ENCODE measurements at regions not wholly inside any gene's neighbourhood (a gene's known extent, or its start where the extent isn't known, plus 50 kb on each side); places are given as distances from the start of the nearest gene placed in this dataset.
"Not testable (repeated sequence)": the region's sequence is repeated elsewhere in the genome, so short reads cannot be mapped to it uniquely, and the experiment has no call there.

DNA sequence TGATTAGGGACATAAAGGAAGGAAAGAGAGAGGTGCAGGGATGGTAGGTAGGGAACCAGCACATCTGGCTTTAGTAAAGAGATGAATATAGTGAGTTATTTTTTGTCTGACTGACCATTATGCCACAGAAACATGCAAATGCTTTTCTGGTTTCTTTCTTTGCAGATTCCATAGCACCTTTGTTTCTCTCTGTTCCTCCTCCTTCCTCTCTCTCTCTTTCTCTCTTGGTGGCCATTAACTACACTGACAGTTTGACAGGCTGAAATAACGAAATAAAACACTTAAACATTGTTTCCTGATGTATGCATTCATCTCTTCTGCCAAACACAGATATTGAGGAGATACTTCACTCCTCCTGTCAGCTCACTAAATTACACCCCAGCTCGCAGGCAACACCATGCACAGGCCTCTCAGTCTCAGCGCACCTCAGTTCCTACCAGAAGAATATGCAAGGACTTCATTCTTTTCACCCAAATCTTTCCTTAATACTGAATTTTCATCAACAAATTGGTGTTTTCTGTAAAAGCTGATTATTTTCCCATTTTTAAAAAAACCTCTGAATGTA lies 406.9 kb upstream of the SOX5 start:
- H3K9me3 ChIP-seq, result no peaks in the 10 kb centered on the region
- no peak overlapping the region for H3K4me3 ChIP-seq
- peaks cover 0 to 21% (median 3%) of the 10 kb centered on the region in 4 donors for H3K4me1 ChIP-seq
- no peak overlapping the region for H3K27ac ChIP-seq
- TF ChIP-seq POLR2A (IDR thresholded peaks at IDR 0.05) (no peak), EP300 (IDR thresholded peaks at IDR 0.05) (no peak)
- TF ChIP-seq, protein P1, sequence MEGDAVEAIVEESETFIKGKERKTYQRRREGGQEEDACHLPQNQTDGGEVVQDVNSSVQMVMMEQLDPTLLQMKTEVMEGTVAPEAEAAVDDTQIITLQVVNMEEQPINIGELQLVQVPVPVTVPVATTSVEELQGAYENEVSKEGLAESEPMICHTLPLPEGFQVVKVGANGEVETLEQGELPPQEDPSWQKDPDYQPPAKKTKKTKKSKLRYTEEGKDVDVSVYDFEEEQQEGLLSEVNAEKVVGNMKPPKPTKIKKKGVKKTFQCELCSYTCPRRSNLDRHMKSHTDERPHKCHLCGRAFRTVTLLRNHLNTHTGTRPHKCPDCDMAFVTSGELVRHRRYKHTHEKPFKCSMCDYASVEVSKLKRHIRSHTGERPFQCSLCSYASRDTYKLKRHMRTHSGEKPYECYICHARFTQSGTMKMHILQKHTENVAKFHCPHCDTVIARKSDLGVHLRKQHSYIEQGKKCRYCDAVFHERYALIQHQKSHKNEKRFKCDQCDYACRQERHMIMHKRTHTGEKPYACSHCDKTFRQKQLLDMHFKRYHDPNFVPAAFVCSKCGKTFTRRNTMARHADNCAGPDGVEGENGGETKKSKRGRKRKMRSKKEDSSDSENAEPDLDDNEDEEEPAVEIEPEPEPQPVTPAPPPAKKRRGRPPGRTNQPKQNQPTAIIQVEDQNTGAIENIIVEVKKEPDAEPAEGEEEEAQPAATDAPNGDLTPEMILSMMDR (IDR thresholded peaks at IDR 0.05), result no peak
- 82 to 93% methylated on average over 3 of the region's 3 CpGs for WGBS, 2 donors
- DNase-seq (ENCODE audit: low spot score in 2 of 2), result no peak
- H3K27me3 ChIP-seq, result no peaks in the 10 kb centered on the region
- no peaks in the 10 kb centered on the region for H3K36me3 ChIP-seq

DNA sequence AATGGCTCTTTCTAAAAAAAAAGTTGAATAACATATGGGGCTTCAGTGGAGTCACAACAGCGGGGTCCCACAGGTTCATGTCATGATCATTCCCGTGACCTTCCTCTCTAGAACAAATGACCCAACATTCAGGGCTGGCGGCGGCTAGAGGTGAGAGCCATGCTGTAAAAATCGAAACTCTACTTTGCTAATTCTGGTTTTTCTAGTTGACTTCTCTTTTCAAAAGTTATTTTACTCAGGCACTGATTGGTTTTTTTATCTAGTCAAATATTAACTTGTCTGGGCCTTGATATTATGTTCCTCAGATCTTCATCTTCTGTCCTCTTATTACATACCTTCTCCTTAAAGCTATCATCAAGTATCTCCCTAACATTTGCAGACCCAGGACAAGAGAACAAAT lies 402.9 kb upstream of the SOX5 start:
- peaks cover 0 to 3% (median 0%) of the 10 kb centered on the region in 4 donors for H3K9me3 ChIP-seq
- TF ChIP-seq, protein P1 (IDR thresholded peaks at IDR 0.05), result no peak
- TF ChIP-seq EP300 (IDR thresholded peaks at IDR 0.05) (no peak), POLR2A (IDR thresholded peaks at IDR 0.05) (no peak)
- H3K4me1 ChIP-seq, result no peaks in the 10 kb centered on the region
- no peaks in the 10 kb centered on the region for H3K27me3 ChIP-seq
- H3K36me3 ChIP-seq, result no peaks in the 10 kb centered on the region
- 87 to 94% methylated on average over 5 of the region's 5 CpGs for WGBS, 2 donors
- no peak overlapping the region for H3K27ac ChIP-seq
- no peak for DNase-seq (ENCODE audit: low spot score in 2 of 2)
- H3K4me3 ChIP-seq, result no peak overlapping the region

DNA sequence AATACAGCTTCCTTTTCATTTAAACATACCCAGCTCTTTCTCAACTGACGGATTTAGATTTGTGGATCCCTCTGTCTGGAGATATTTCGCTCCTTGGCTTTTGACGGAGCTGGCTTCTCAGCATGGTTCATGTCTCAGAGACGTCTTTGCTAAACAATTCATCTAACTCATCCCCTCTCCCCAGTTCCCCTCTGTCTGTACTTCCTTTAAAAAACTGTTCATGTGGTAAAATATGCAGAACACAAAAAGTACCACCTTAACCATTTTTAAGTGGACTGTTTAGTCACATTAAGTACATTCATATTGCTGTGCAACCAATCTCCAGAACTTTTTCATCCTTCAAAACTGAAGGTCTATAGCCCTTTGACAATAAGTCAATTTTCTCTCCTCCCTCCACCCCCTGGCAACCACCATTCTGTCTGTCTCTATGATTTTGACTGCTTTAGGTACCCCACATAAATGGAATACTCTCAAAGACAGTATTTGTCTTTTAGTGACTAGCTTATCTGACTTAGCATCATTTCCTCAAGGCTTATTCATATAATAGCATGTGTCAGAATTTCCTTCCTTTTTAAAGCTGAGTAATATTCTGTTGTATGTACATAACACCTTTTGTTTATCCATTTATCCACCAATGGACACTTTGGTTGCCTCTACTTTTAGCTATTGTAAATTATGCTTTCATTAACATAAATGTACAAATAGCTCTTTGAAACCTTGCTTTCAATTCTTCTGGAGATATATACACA lies 399.8 kb upstream of the SOX5 start:
- WGBS, 2 donors, result 94 to 96% methylated on average over 4 of the region's 4 CpGs
- DNase-seq (ENCODE audit: low spot score in 2 of 2), result no peak
- Histone ChIP-seq H3K27ac (no peak overlapping the region), H3K27me3 (no peaks in the 10 kb centered on the region), H3K9me3 (peaks cover 0 to 3% (median 0%) of the 10 kb centered on the region in 4 donors), H3K4me3 (no peak overlapping the region), H3K4me1 (no peaks in the 10 kb centered on the region), H3K36me3 (no peaks in the 10 kb centered on the region)
- TF ChIP-seq POLR2A (IDR thresholded peaks at IDR 0.05) (no peak), EP300 (IDR thresholded peaks at IDR 0.05) (no peak)
- TF ChIP-seq, protein P1 (IDR thresholded peaks at IDR 0.05), result no peak

DNA sequence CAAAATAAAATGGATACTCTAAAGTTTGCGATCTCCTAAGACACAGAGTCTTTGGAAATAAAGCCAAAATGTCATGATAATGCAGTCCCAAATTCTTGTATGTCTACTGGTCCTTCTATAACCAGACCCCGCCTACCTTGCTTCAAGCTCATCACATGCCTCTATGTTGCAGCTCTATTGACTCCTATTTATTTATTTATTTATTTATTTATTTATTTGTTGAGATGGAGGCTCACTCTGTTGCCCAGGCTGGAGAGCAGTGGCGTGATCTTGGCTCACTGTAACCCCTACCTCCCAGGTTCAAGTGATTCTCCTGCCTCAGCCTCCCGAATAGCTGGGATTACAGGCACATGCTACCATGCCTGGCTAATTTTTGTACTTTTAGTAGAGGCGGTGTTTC lies 398.7 kb upstream of the SOX5 start:
- not testable (repeated sequence) for H3K36me3 ChIP-seq; DNase-seq (ENCODE audit: low spot score in 2 of 2)
- WGBS, 2 donors, result 82 to 94% methylated on average over 5 of the region's 5 CpGs

DNA sequence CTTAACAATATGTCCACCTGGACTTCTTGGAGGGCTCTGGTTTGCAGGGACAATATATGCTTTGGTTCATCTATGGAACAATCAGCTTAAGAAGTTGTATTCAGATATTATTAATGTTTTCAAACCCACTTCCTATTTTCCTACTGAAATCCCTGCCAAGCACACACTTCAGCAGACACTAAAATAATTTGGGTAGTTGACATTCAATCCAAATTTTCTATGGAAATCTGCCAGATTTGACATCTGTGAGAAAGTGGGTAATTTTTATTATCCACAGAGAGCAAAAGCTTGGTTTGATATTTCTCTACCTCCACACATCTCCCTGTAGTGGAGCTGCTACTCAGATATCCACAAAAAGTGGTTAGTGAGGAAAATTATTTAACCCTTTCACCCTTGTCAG lies 378.8 kb upstream of the SOX5 start:
- H3K27ac ChIP-seq, result no peak overlapping the region
- TF ChIP-seq, protein P1 (IDR thresholded peaks at IDR 0.05), result no peak
- TF ChIP-seq POLR2A (IDR thresholded peaks at IDR 0.05) (no peak), EP300 (IDR thresholded peaks at IDR 0.05) (no peak)

More for the DNA sequence above, 398.7 kb upstream of the SOX5 start:
- H3K27ac ChIP-seq, H3K4me1 ChIP-seq, H3K27me3 ChIP-seq, H3K9me3 ChIP-seq, H3K4me3 ChIP-seq: not testable (repeated sequence)

More for the DNA sequence above, 378.8 kb upstream of the SOX5 start:
- no peak for DNase-seq (ENCODE audit: low spot score in 2 of 2)
- H3K4me1 ChIP-seq, result no peaks in the 10 kb centered on the region
- no peaks in the 10 kb centered on the region for H3K36me3 ChIP-seq
- no peaks in the 10 kb centered on the region for H3K27me3 ChIP-seq
- no peak overlapping the region for H3K4me3 ChIP-seq
- no peaks in the 10 kb centered on the region for H3K9me3 ChIP-seq
